ENCODE measurements at regions not wholly inside any gene's neighbourhood (a gene's known extent, or its start where the extent isn't known, plus 50 kb on each side); places are given as distances from the start of the nearest gene placed in this dataset.

GRCh38 chr1:104699433-104699832 lies 949.7 kb downstream of the AMY1C start:
- in situ Hi-C loops (cut with MboI; ENCODE audit: low sequenced_read_pairs in 4 of 4) (no loop called here), intact Hi-C loops (cut with DNase I; ENCODE audit: low total_unique reads) (no loop called here)
- TF ChIP-seq POLR2A (IDR thresholded peaks at IDR 0.05) (no peak), CTCF (IDR thresholded peaks at IDR 0.05 in 4 of 5, conservative IDR thresholded peaks at IDR 0.05 in 1 of 5) (no peak)
- no peak for ATAC-seq
- no peak for DNase-seq
- no peaks in the 10 kb centered on the region for H3K9me3 ChIP-seq
- no peak overlapping the region for H3K4me3 ChIP-seq
- H3K27ac ChIP-seq: no peak overlapping the region
- H3K36me3 ChIP-seq: no peaks in the 10 kb centered on the region
- H3K27me3 ChIP-seq: no peaks in the 10 kb centered on the region
- no peaks in the 10 kb centered on the region for H3K4me1 ChIP-seq

GRCh38 chr1:104702731-104703130 lies 953.0 kb downstream of the AMY1C start:
- DNase-seq (no peak), ATAC-seq (no peak)
- Histone ChIP-seq H3K27ac (no peak overlapping the region), H3K27me3 (no peaks in the 10 kb centered on the region), H3K9me3 (no peaks in the 10 kb centered on the region), H3K4me1 (no peaks in the 10 kb centered on the region), H3K4me3 (no peak overlapping the region), H3K36me3 (no peaks in the 10 kb centered on the region)
- in situ Hi-C loops (cut with MboI; ENCODE audit: low sequenced_read_pairs in 4 of 4): no loop called here
- no peak for TF ChIP-seq POLR2A (IDR thresholded peaks at IDR 0.05)
- no peak for TF ChIP-seq CTCF (IDR thresholded peaks at IDR 0.05 in 4 of 5, conservative IDR thresholded peaks at IDR 0.05 in 1 of 5)
- intact Hi-C loops (cut with DNase I; ENCODE audit: low total_unique reads): no loop called here

GRCh38 chr1:104706631-104707147 lies 957.0 kb downstream of the AMY1C start:
- no peak overlapping the region for H3K27ac ChIP-seq
- TF ChIP-seq POLR2A (IDR thresholded peaks at IDR 0.05): no peak
- no peak for TF ChIP-seq CTCF (IDR thresholded peaks at IDR 0.05 in 4 of 5, conservative IDR thresholded peaks at IDR 0.05 in 1 of 5)
- DNase-seq: no peak
- no peaks in the 10 kb centered on the region for H3K4me1 ChIP-seq
- no peaks in the 10 kb centered on the region for H3K27me3 ChIP-seq
- H3K9me3 ChIP-seq: no peaks in the 10 kb centered on the region
- no peak for ATAC-seq
- in situ Hi-C loops (cut with MboI; ENCODE audit: low sequenced_read_pairs in 4 of 4) (no loop called here), intact Hi-C loops (cut with DNase I; ENCODE audit: low total_unique reads) (no loop called here)
- peak overlapping the region in 2 of 4 donors; percentile 23 to 30 for H3K4me3 ChIP-seq
- no peaks in the 10 kb centered on the region for H3K36me3 ChIP-seq

- H3K27ac ChIP-seq: no peak overlapping the region
- in situ Hi-C loops (cut with MboI; ENCODE audit: low sequenced_read_pairs in 4 of 4) (no loop called here), intact Hi-C loops (cut with DNase I; ENCODE audit: low total_unique reads) (no loop called here)
- H3K4me1 ChIP-seq: no peaks in the 10 kb centered on the region
- H3K27me3 ChIP-seq: no peaks in the 10 kb centered on the region
- TF ChIP-seq POLR2A (IDR thresholded peaks at IDR 0.05) (no peak), CTCF (IDR thresholded peaks at IDR 0.05 in 4 of 5, conservative IDR thresholded peaks at IDR 0.05 in 1 of 5) (no peak)
- no peak overlapping the region for H3K4me3 ChIP-seq
- H3K9me3 ChIP-seq: no peaks in the 10 kb centered on the region
- ATAC-seq (no peak), DNase-seq (no peak)
- no peaks in the 10 kb centered on the region for H3K36me3 ChIP-seq
Measured at GRCh38 chr1:104718752-104719151, 969.1 kb downstream of the AMY1C start.

- Histone ChIP-seq H3K27me3 (no peaks in the 10 kb centered on the region), H3K9me3 (no peaks in the 10 kb centered on the region), H3K4me1 (no peaks in the 10 kb centered on the region), H3K36me3 (no peaks in the 10 kb centered on the region), H3K4me3 (no peak overlapping the region), H3K27ac (no peak overlapping the region)
- intact Hi-C loops (cut with DNase I; ENCODE audit: low total_unique reads): no loop called here
- in situ Hi-C loops (cut with MboI; ENCODE audit: low sequenced_read_pairs in 4 of 4): no loop called here
- DNase-seq (no peak), ATAC-seq (no peak)
- TF ChIP-seq POLR2A (IDR thresholded peaks at IDR 0.05): no peak
- TF ChIP-seq CTCF (IDR thresholded peaks at IDR 0.05 in 4 of 5, conservative IDR thresholded peaks at IDR 0.05 in 1 of 5): no peak
Measured at GRCh38 chr1:104720741-104721140, 971.0 kb downstream of the AMY1C start.
